ENCODE measurements at regions not wholly inside any gene's neighbourhood (a gene's known extent, or its start where the extent isn't known, plus 50 kb on each side); places are given as distances from the start of the nearest gene placed in this dataset.
A peak's percentile ranks its signal among the peaks of the same experiment; 100 is the strongest.

DNA sequence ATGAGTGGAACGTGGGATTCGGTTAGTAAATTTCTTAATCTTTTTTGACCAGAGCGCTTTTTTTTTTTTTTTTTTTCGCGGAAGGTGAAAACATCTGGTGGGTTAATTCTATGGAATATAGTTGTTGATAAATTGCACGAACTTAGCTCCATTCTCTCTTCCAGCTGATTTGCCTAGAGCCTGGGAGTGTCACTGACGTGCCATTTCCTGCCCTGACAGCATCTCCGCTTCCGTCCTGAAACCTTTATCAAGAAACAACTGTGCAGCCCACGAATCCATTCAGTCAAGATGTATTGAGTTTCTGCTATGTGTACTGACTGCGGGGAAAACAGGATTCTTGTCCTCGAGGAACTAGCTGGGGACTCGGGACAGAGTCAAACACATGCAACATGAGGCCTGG lies 59.5 kb upstream of the TGM3 start:
- Mint-ChIP-seq H3K4me3 (ENCODE audit: unreplicated experiment) (no peak overlapping the region), H3K27me3 (ENCODE audit: unreplicated experiment) (peaks cover 4% of the 10 kb centered on the region), H3K4me1 (ENCODE audit: unreplicated experiment) (peaks cover 20% of the 10 kb centered on the region), H3K9me3 (ENCODE audit: unreplicated experiment) (no peaks in the 10 kb centered on the region), H3K27ac (ENCODE audit: unreplicated experiment) (peak overlapping the region; percentile 59), H3K36me3 (ENCODE audit: low read depth, unreplicated experiment) (no peaks in the 10 kb centered on the region)
- TF ChIP-seq, protein P1, sequence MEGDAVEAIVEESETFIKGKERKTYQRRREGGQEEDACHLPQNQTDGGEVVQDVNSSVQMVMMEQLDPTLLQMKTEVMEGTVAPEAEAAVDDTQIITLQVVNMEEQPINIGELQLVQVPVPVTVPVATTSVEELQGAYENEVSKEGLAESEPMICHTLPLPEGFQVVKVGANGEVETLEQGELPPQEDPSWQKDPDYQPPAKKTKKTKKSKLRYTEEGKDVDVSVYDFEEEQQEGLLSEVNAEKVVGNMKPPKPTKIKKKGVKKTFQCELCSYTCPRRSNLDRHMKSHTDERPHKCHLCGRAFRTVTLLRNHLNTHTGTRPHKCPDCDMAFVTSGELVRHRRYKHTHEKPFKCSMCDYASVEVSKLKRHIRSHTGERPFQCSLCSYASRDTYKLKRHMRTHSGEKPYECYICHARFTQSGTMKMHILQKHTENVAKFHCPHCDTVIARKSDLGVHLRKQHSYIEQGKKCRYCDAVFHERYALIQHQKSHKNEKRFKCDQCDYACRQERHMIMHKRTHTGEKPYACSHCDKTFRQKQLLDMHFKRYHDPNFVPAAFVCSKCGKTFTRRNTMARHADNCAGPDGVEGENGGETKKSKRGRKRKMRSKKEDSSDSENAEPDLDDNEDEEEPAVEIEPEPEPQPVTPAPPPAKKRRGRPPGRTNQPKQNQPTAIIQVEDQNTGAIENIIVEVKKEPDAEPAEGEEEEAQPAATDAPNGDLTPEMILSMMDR (IDR thresholded peaks at IDR 0.05; ENCODE audit: unreplicated experiment): no peak
- no peak for DNase-seq (ENCODE audit: low spot score)

DNA sequence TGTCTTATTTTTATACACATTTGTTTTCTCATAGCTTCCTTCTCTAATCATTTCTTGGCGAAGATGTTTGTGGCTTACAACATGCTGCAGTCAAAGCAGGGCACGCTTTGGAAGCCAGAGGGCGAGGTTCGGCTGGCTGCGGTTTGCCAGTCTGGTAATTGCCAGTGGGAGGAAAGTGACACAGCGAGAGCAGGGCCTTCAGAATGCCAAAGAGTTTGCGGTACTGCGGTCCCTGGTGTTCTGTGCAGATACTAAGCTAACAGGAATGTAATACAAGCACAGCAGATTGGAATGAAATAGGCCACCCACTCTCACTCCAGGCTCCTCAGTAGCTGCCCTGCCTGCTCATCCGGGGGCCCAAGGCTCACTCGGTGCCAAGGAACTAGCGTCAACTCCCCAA lies 58.7 kb upstream of the TGM3 start:
- Mint-ChIP-seq H3K27me3 (ENCODE audit: unreplicated experiment) (peaks cover 2% of the 10 kb centered on the region), H3K4me3 (ENCODE audit: unreplicated experiment) (no peak overlapping the region), H3K27ac (ENCODE audit: unreplicated experiment) (no peak overlapping the region), H3K36me3 (ENCODE audit: low read depth, unreplicated experiment) (no peaks in the 10 kb centered on the region), H3K4me1 (ENCODE audit: unreplicated experiment) (peaks cover 20% of the 10 kb centered on the region), H3K9me3 (ENCODE audit: unreplicated experiment) (no peaks in the 10 kb centered on the region)
- DNase-seq (ENCODE audit: low spot score): no peak
- TF ChIP-seq, protein P1 (IDR thresholded peaks at IDR 0.05; ENCODE audit: unreplicated experiment): no peak

DNA sequence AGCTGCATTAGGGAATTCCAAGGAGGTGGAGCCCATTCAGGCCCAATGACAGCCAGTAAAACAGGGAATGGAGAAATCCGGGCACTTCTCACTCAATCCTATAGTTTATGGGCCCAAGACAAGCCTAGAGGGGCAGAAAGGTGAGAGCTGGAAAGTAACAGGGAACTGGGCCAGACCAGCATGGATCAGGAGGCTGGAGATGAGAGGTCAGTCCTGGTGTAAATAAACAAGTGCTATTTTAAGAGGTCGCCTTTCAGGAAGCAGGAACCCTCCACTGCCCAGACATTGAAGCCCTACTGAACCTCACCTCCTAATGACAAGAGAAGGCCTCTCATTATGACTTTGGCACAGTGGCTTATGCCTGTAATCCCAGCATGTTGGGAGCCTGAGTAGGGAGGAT lies 57.2 kb upstream of the TGM3 start:
- Mint-ChIP-seq H3K27ac (ENCODE audit: unreplicated experiment) (no peak overlapping the region), H3K4me1 (ENCODE audit: unreplicated experiment) (peaks cover 20% of the 10 kb centered on the region), H3K27me3 (ENCODE audit: unreplicated experiment) (peaks cover 5% of the 10 kb centered on the region), H3K36me3 (ENCODE audit: low read depth, unreplicated experiment) (no peaks in the 10 kb centered on the region), H3K4me3 (ENCODE audit: unreplicated experiment) (no peak overlapping the region), H3K9me3 (ENCODE audit: unreplicated experiment) (no peaks in the 10 kb centered on the region)
- no peak for DNase-seq (ENCODE audit: low spot score)
- TF ChIP-seq, protein P1 (IDR thresholded peaks at IDR 0.05; ENCODE audit: unreplicated experiment): no peak

DNA sequence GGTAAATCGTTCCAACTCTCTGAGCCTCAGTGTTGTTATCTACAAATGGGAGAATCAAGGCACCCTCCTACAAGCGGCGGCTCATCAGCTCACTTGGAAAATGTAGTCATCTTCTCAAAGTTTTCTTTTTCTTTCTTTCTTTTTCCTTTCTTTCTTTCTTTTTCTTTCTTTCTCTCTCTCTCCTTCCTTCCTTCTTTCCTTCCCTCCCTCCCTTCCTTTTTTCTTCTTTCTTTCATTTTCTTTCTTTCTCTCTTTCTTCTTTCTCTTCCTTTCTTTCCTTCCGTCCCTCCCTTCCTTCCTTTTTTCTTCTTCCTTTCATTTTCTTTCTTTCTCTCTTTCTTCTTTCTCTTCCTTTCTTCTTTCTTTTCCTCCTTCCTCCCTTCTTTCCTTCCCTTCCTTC lies 55.0 kb upstream of the TGM3 start:
- Mint-ChIP-seq H3K4me3 (ENCODE audit: unreplicated experiment) (no peak overlapping the region), H3K9me3 (ENCODE audit: unreplicated experiment) (no peaks in the 10 kb centered on the region), H3K27me3 (ENCODE audit: unreplicated experiment) (peaks cover 5% of the 10 kb centered on the region), H3K4me1 (ENCODE audit: unreplicated experiment) (peaks cover 17% of the 10 kb centered on the region), H3K36me3 (ENCODE audit: low read depth, unreplicated experiment) (no peaks in the 10 kb centered on the region), H3K27ac (ENCODE audit: unreplicated experiment) (no peak overlapping the region)
- DNase-seq (ENCODE audit: low spot score): no peak
- TF ChIP-seq, protein P1 (IDR thresholded peaks at IDR 0.05; ENCODE audit: unreplicated experiment): no peak

DNA sequence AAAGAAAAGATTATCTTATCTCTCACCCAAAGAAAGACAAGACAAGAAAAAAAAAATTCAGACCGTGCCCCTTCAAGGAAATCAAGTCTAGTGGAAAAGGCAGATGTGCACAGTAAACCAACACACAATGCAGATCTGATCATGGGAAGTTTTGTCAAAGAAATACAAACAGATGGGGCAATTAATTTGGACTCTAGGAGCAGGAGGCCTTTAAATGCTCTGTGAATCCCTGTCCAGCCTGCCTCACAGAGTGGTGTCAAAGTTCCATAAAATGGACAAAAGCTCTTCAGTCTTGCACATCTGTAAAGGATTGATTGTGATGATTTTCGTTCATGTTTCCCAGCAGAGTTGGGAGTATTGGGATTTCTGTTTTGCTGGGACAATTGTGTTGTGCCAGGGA lies 53.1 kb upstream of the TGM3 start:
- no peak overlapping the region for H3K27ac Mint-ChIP-seq (ENCODE audit: unreplicated experiment)
- peaks cover 8% of the 10 kb centered on the region for H3K4me1 Mint-ChIP-seq (ENCODE audit: unreplicated experiment)
- H3K36me3 Mint-ChIP-seq (ENCODE audit: low read depth, unreplicated experiment): no peaks in the 10 kb centered on the region
- peaks cover 5% of the 10 kb centered on the region for H3K27me3 Mint-ChIP-seq (ENCODE audit: unreplicated experiment)
- TF ChIP-seq, protein P1 (IDR thresholded peaks at IDR 0.05; ENCODE audit: unreplicated experiment): no peak
- no peaks in the 10 kb centered on the region for H3K9me3 Mint-ChIP-seq (ENCODE audit: unreplicated experiment)
- no peak for DNase-seq (ENCODE audit: low spot score)
- H3K4me3 Mint-ChIP-seq (ENCODE audit: unreplicated experiment): no peak overlapping the region
